ENCODE measurements at regions not wholly inside any gene's neighbourhood (a gene's known extent, or its start where the extent isn't known, plus 50 kb on each side); places are given as distances from the start of the nearest gene placed in this dataset.

GRCh38 chr21:16667395-16667794, 845.4 kb upstream of the CXADR start:
- Mint-ChIP-seq H3K9me3 (no peaks in the 10 kb centered on the region), H3K27ac (no peak overlapping the region), H3K4me3 (no peak overlapping the region), H3K27me3 (ENCODE audit: insufficient read depth) (no peaks in the 10 kb centered on the region), H3K4me1 (ENCODE audit: low read depth) (no peaks in the 10 kb centered on the region), H3K36me3 (ENCODE audit: low read depth) (no peaks in the 10 kb centered on the region)
- no peak for TF ChIP-seq CTCF (IDR thresholded peaks at IDR 0.05)
- no peak for DNase-seq

- Mint-ChIP-seq H3K4me1 (ENCODE audit: low read depth) (0 out of 2 replicates have a peak, but pooled peaks cover 7% of the 10 kb centered on the region), H3K36me3 (ENCODE audit: low read depth) (no peaks in the 10 kb centered on the region), H3K4me3 (no peak overlapping the region), H3K27ac (no peak overlapping the region), H3K27me3 (ENCODE audit: insufficient read depth) (no peaks in the 10 kb centered on the region; the same call in 1 of the 2 replicates), H3K9me3 (no peaks in the 10 kb centered on the region)
- DNase-seq: no peak
- TF ChIP-seq CTCF (IDR thresholded peaks at IDR 0.05): no peak
These were observed 837.9 kb upstream of the CXADR start for GRCh38 chr21:16674949-16675348.

GRCh38 chr21:16676391-16676790, 836.5 kb upstream of the CXADR start:
- no peak overlapping the region for H3K27ac Mint-ChIP-seq
- no peaks in the 10 kb centered on the region for H3K9me3 Mint-ChIP-seq
- H3K27me3 Mint-ChIP-seq (ENCODE audit: insufficient read depth): no peaks in the 10 kb centered on the region; the same call in 1 of the 2 replicates
- H3K4me3 Mint-ChIP-seq: no peak overlapping the region
- TF ChIP-seq CTCF (IDR thresholded peaks at IDR 0.05): no peak
- 0 out of 2 replicates have a peak, but pooled peaks cover 7% of the 10 kb centered on the region for H3K4me1 Mint-ChIP-seq (ENCODE audit: low read depth)
- H3K36me3 Mint-ChIP-seq (ENCODE audit: low read depth): no peaks in the 10 kb centered on the region
- DNase-seq: no peak

GRCh38 chr21:16678429-16679160, 834.2 kb upstream of the CXADR start:
- DNase-seq: no peak
- Mint-ChIP-seq H3K9me3 (no peaks in the 10 kb centered on the region), H3K36me3 (ENCODE audit: low read depth) (no peaks in the 10 kb centered on the region), H3K4me1 (ENCODE audit: low read depth) (0 out of 2 replicates have a peak, but pooled peaks cover 7% of the 10 kb centered on the region), H3K27ac (no peak overlapping the region), H3K4me3 (no peak overlapping the region), H3K27me3 (ENCODE audit: insufficient read depth) (no peaks in the 10 kb centered on the region)
- no peak for TF ChIP-seq CTCF (IDR thresholded peaks at IDR 0.05)

- no peak for TF ChIP-seq CTCF (IDR thresholded peaks at IDR 0.05)
- DNase-seq: no peak
- no peak overlapping the region for H3K4me3 Mint-ChIP-seq
- no peaks in the 10 kb centered on the region for H3K4me1 Mint-ChIP-seq (ENCODE audit: low read depth)
- H3K9me3 Mint-ChIP-seq: no peaks in the 10 kb centered on the region; the same call in 1 of the 2 replicates
- no peak overlapping the region for H3K27ac Mint-ChIP-seq
- H3K27me3 Mint-ChIP-seq (ENCODE audit: insufficient read depth): peaks cover 2% of the 10 kb centered on the region; the same call in 1 of the 2 replicates
- no peaks in the 10 kb centered on the region for H3K36me3 Mint-ChIP-seq (ENCODE audit: low read depth)
These were observed 817.8 kb upstream of the CXADR start for GRCh38 chr21:16695074-16695473.

All from HFFc6 (cell line).